ENCODE measurements at regions not wholly inside any gene's neighbourhood (a gene's known extent, or its start where the extent isn't known, plus 50 kb on each side); places are given as distances from the start of the nearest gene placed in this dataset.

GRCh38 chr20:60687213-60687612 lies 564.8 kb upstream of the CDH4 start:
- Histone ChIP-seq H2AFZ (ENCODE audit: low read length) (no peak overlapping the region), H3K36me3 (ENCODE audit: insufficient read depth, low read length) (no peaks in the 10 kb centered on the region), H3K4me3 (ENCODE audit: low read depth, low read length, poor library complexity, severe bottlenecking) (no peak overlapping the region), H4K20me1 (ENCODE audit: insufficient read depth, low read length) (no peaks in the 10 kb centered on the region), H3K4me1 (ENCODE audit: insufficient read depth, low read length, poor library complexity, severe bottlenecking) (no peaks in the 10 kb centered on the region), H3K9me2 (ENCODE audit: insufficient read depth, low read length) (no peaks in the 10 kb centered on the region), H3K4me2 (ENCODE audit: low read length) (no peak overlapping the region), H3K27ac (ENCODE audit: low read depth, low read length, poor library complexity, severe bottlenecking) (no peak overlapping the region), H3K79me2 (ENCODE audit: insufficient read depth, low read depth, low read length) (no peaks in the 10 kb centered on the region), H3K9me3 (ENCODE audit: low read length) (no peaks in the 10 kb centered on the region)
- POLR2A ChIA-PET = no interaction called here
- CTCF ChIA-PET (ENCODE audit: unreplicated experiment) = no interaction called here
- no peak for DNase-seq (ENCODE audit: low spot score)
- intact Hi-C loops (cut with micrococcal nuclease; ENCODE audit: unreplicated experiment) = no loop called here
- TF ChIP-seq EZH2phosphoT487 (IDR thresholded peaks at IDR 0.05; ENCODE audit: borderline replicate concordance, low read depth, low read length) (no peak), CTCF (conservative IDR thresholded peaks at IDR 0.05; ENCODE audit: low read length) (no peak)
- no TSS peak for BruUV-seq (replicated peaks)

GRCh38 chr20:60690771-60691170 lies 561.3 kb upstream of the CDH4 start:
- POLR2A ChIA-PET = interaction anchor here (0.7 kb wide), 1 partner anchor 61 kb away, joined by 3 read pairs; no protein-coding TSS in a partner anchor
- no peak overlapping the region for H3K4me3 ChIP-seq (ENCODE audit: low read depth, low read length, poor library complexity, severe bottlenecking)
- no peak overlapping the region for H3K27ac ChIP-seq (ENCODE audit: low read depth, low read length, poor library complexity, severe bottlenecking)
- H3K36me3 ChIP-seq (ENCODE audit: insufficient read depth, low read length) = no peaks in the 10 kb centered on the region
- no peaks in the 10 kb centered on the region for H3K79me2 ChIP-seq (ENCODE audit: insufficient read depth, low read depth, low read length)
- H3K4me2 ChIP-seq (ENCODE audit: low read length) = no peak overlapping the region
- H2AFZ ChIP-seq (ENCODE audit: low read length) = no peak overlapping the region
- TF ChIP-seq EZH2phosphoT487 (IDR thresholded peaks at IDR 0.05; ENCODE audit: borderline replicate concordance, low read depth, low read length) = no peak
- no peak for TF ChIP-seq CTCF (conservative IDR thresholded peaks at IDR 0.05; ENCODE audit: low read length)
- DNase-seq (ENCODE audit: low spot score) = no peak
- intact Hi-C loops (cut with micrococcal nuclease; ENCODE audit: unreplicated experiment) = no loop called here
- H3K9me2 ChIP-seq (ENCODE audit: insufficient read depth, low read length) = no peaks in the 10 kb centered on the region
- no peaks in the 10 kb centered on the region for H3K4me1 ChIP-seq (ENCODE audit: insufficient read depth, low read length, poor library complexity, severe bottlenecking)
- no TSS peak for BruUV-seq (replicated peaks)
- no peaks in the 10 kb centered on the region for H4K20me1 ChIP-seq (ENCODE audit: insufficient read depth, low read length)
- no peaks in the 10 kb centered on the region for H3K9me3 ChIP-seq (ENCODE audit: low read length)
- CTCF ChIA-PET (ENCODE audit: unreplicated experiment) = no interaction called here

- BruUV-seq (replicated peaks) = no TSS peak
- Histone ChIP-seq H4K20me1 (ENCODE audit: insufficient read depth, low read length) (no peaks in the 10 kb centered on the region), H3K4me2 (ENCODE audit: low read length) (no peak overlapping the region), H3K36me3 (ENCODE audit: insufficient read depth, low read length) (no peaks in the 10 kb centered on the region), H3K4me3 (ENCODE audit: low read depth, low read length, poor library complexity, severe bottlenecking) (no peak overlapping the region), H3K9me3 (ENCODE audit: low read length) (no peaks in the 10 kb centered on the region), H3K4me1 (ENCODE audit: insufficient read depth, low read length, poor library complexity, severe bottlenecking) (no peaks in the 10 kb centered on the region), H3K9me2 (ENCODE audit: insufficient read depth, low read length) (no peaks in the 10 kb centered on the region), H3K27ac (ENCODE audit: low read depth, low read length, poor library complexity, severe bottlenecking) (no peak overlapping the region), H2AFZ (ENCODE audit: low read length) (no peak overlapping the region), H3K79me2 (ENCODE audit: insufficient read depth, low read depth, low read length) (no peaks in the 10 kb centered on the region)
- CTCF ChIA-PET (ENCODE audit: unreplicated experiment) = no interaction called here
- TF ChIP-seq EZH2phosphoT487 (IDR thresholded peaks at IDR 0.05; ENCODE audit: borderline replicate concordance, low read depth, low read length) (no peak), CTCF (conservative IDR thresholded peaks at IDR 0.05; ENCODE audit: low read length) (no peak)
- no peak for DNase-seq (ENCODE audit: low spot score)
- intact Hi-C loops (cut with micrococcal nuclease; ENCODE audit: unreplicated experiment) = no loop called here
- POLR2A ChIA-PET = no interaction called here
Observed at GRCh38 chr20:60691966-60692615, 560.0 kb upstream of the CDH4 start.

Data from OCI-LY7 (cell line).